GM21529 (cell line): ENCODE measurements at regions not wholly inside any gene's neighbourhood (a gene's known extent, or its start where the extent isn't known, plus 50 kb on each side); places are given as distances from the start of the nearest gene placed in this dataset.

Experiments used
- ATAC-seq: cut with Tn5 transposase; IDR thresholded peaks from one replicate; pipeline ENCODE4 v1.9.1; 2021; ENCODE audit not compliant: unreplicated experiment

GRCh38 chr15:47640901-47641300, 76.4 kb upstream of the SEMA6D start:
- ATAC-seq: no peak

GRCh38 chr15:47644722-47645121, 72.6 kb upstream of the SEMA6D start:
- no peak for ATAC-seq

- ATAC-seq: no peak
Measured at GRCh38 chr15:47650564-47650963, 66.7 kb upstream of the SEMA6D start.

- no peak for ATAC-seq
Measured at GRCh38 chr15:47652328-47652727, 65.0 kb upstream of the SEMA6D start.

GRCh38 chr15:47652844-47653243, 64.5 kb upstream of the SEMA6D start:
- no peak for ATAC-seq

- no peak for ATAC-seq
Measured at GRCh38 chr15:47661661-47662180, 55.6 kb upstream of the SEMA6D start.

- ATAC-seq: no peak
Measured at GRCh38 chr15:47663101-47663500, 54.2 kb upstream of the SEMA6D start.
